ENCODE measurements at regions not wholly inside any gene's neighbourhood (a gene's known extent, or its start where the extent isn't known, plus 50 kb on each side); places are given as distances from the start of the nearest gene placed in this dataset.
A peak's percentile ranks its signal among the peaks of the same experiment; 100 is the strongest.

- no peak overlapping the region for H2AFZ ChIP-seq (ENCODE audit: low read depth, low read length)
- no peaks in the 10 kb centered on the region for H3K79me2 ChIP-seq (ENCODE audit: low read length)
- no peaks in the 10 kb centered on the region for H3K36me3 ChIP-seq (replicated peaks; ENCODE audit: low read depth, low read length)
- H3K9ac ChIP-seq (ENCODE audit: low read length), result 0 out of 2 replicates have a peak overlapping the region, but pooled peaks have one; percentile 0
- H4K20me1 ChIP-seq (ENCODE audit: insufficient read depth, low read length), result no peaks in the 10 kb centered on the region
- peak overlapping the region; percentile 12; the same call in 1 of the 2 replicates for H3K27ac ChIP-seq (ENCODE audit: low read length)
- H3K4me2 ChIP-seq (ENCODE audit: low read length), result peak overlapping the region; percentile 50; the same call in 1 of the 2 replicates
- peaks cover 3% of the 10 kb centered on the region; the same call in 1 of the 2 replicates for H3K27me3 ChIP-seq (ENCODE audit: low read depth, low read length)
- TF ChIP-seq EZH2phosphoT487 (IDR thresholded peaks at IDR 0.05; ENCODE audit: low read depth), result no peak
- TF ChIP-seq, protein P1, sequence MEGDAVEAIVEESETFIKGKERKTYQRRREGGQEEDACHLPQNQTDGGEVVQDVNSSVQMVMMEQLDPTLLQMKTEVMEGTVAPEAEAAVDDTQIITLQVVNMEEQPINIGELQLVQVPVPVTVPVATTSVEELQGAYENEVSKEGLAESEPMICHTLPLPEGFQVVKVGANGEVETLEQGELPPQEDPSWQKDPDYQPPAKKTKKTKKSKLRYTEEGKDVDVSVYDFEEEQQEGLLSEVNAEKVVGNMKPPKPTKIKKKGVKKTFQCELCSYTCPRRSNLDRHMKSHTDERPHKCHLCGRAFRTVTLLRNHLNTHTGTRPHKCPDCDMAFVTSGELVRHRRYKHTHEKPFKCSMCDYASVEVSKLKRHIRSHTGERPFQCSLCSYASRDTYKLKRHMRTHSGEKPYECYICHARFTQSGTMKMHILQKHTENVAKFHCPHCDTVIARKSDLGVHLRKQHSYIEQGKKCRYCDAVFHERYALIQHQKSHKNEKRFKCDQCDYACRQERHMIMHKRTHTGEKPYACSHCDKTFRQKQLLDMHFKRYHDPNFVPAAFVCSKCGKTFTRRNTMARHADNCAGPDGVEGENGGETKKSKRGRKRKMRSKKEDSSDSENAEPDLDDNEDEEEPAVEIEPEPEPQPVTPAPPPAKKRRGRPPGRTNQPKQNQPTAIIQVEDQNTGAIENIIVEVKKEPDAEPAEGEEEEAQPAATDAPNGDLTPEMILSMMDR (IDR thresholded peaks at IDR 0.05; ENCODE audit: low read depth, low read length), result peak; percentile 27
- peaks cover 53% of the 10 kb centered on the region for H3K4me1 ChIP-seq (ENCODE audit: low read length)
- H3K4me3 ChIP-seq (ENCODE audit: low read length), result no peak overlapping the region
- H3K9me3 ChIP-seq (ENCODE audit: insufficient read depth, low read length), result no peaks in the 10 kb centered on the region
Observed at GRCh38 chr9:22214021-22214420, 204.9 kb upstream of the CDKN2B start.

DNA sequence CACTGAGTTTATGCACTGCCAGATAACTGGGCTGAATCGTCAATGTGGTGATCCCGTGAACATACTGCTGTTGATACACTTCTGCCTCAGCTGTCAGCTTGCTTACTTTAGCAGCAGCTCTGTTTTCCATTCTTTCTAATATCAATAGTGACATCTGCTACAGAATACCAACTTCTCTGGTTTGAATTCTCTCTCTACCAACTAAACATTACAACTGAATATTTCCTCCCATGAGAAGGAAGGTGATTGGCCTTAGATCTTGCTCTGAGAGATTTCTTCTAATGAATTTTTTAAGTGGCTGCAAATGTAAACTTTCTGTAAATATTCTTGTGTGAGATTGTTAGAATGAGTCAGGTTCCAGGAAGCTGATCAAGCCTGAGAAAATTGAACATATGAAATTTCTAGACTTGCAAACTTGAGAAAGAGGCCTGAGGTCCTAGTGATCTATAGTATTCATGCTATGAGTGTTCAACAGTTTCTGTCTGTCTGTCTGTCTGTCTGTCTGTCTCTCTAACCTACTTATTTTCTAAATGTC is 205.5 kb upstream of the CDKN2B start:
- Histone ChIP-seq H3K4me2 (ENCODE audit: low read length) (peak overlapping the region; percentile 50), H3K9me3 (ENCODE audit: insufficient read depth, low read length) (no peaks in the 10 kb centered on the region), H3K36me3 (replicated peaks; ENCODE audit: low read depth, low read length) (no peaks in the 10 kb centered on the region), H3K4me3 (ENCODE audit: low read length) (no peak overlapping the region), H3K27me3 (ENCODE audit: low read depth, low read length) (peaks cover 3% of the 10 kb centered on the region; the same call in 1 of the 2 replicates), H3K4me1 (ENCODE audit: low read length) (peaks cover 48% of the 10 kb centered on the region), H3K79me2 (ENCODE audit: low read length) (no peaks in the 10 kb centered on the region), H3K9ac (ENCODE audit: low read length) (0 out of 2 replicates have a peak overlapping the region, but pooled peaks have one; percentile 0), H4K20me1 (ENCODE audit: insufficient read depth, low read length) (no peaks in the 10 kb centered on the region), H3K27ac (ENCODE audit: low read length) (peak overlapping the region; percentile 12; the same call in 1 of the 2 replicates), H2AFZ (ENCODE audit: low read depth, low read length) (no peak overlapping the region)
- TF ChIP-seq, protein P1 (IDR thresholded peaks at IDR 0.05; ENCODE audit: low read depth, low read length), result no peak
- no peak for TF ChIP-seq EZH2phosphoT487 (IDR thresholded peaks at IDR 0.05; ENCODE audit: low read depth)

DNA sequence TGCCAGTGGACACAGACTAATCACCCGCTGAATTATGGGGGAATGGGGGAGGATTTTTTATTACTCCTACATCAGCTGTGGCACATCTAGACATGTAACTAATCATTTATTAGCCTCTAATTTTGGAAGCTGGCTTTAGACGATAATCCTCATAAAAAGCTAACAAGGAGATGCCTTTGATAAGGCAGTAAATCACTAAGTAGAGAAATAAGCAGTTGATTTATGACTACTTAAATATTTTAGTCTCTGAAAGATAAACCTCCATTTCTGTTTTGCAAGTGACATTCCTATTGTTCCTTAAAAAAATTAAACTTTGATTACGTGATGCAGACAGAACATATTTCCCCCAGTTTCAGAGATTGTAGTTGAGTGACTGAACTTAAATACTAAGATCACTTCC is 206.4 kb upstream of the CDKN2B start:
- Histone ChIP-seq H3K9ac (ENCODE audit: low read length) (no peak overlapping the region), H3K36me3 (replicated peaks; ENCODE audit: low read depth, low read length) (no peaks in the 10 kb centered on the region), H4K20me1 (ENCODE audit: insufficient read depth, low read length) (no peaks in the 10 kb centered on the region), H3K4me3 (ENCODE audit: low read length) (no peak overlapping the region), H3K4me1 (ENCODE audit: low read length) (peaks cover 38% of the 10 kb centered on the region), H2AFZ (ENCODE audit: low read depth, low read length) (no peak overlapping the region), H3K9me3 (ENCODE audit: insufficient read depth, low read length) (no peaks in the 10 kb centered on the region), H3K79me2 (ENCODE audit: low read length) (no peaks in the 10 kb centered on the region), H3K27ac (ENCODE audit: low read length) (no peak overlapping the region), H3K4me2 (ENCODE audit: low read length) (no peak overlapping the region), H3K27me3 (ENCODE audit: low read depth, low read length) (peaks cover 3% of the 10 kb centered on the region; the same call in 1 of the 2 replicates)
- TF ChIP-seq, protein P1 (IDR thresholded peaks at IDR 0.05; ENCODE audit: low read depth, low read length), result no peak

DNA sequence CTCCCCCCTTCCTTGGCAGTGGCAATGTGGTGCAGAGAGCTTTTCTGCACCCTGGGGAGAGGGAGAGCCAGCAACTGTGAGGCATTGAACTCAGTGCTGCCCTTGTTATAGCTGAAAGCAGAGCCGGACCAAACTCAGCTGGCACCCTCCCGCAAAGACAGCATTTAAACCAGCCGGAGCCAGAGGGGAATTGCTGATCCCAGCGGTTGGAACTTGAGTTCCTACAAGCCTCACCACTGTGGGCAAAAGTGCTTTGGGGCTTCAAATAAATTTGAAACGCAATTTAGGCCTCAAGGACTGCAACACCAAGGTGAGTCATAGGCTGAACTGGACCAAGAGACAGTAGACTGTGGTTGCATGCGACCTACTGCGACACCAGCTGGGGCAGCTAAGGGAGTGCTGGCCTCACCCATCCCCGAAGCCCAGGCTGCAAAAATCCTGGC is 207.6 kb upstream of the CDKN2B start:
- H3K9me3 ChIP-seq (ENCODE audit: insufficient read depth, low read length), result no peaks in the 10 kb centered on the region
- no peak overlapping the region for H3K27ac ChIP-seq (ENCODE audit: low read length)
- H3K36me3 ChIP-seq (replicated peaks; ENCODE audit: low read depth, low read length), result no peaks in the 10 kb centered on the region
- peaks cover 34% of the 10 kb centered on the region for H3K4me1 ChIP-seq (ENCODE audit: low read length)
- no peak for TF ChIP-seq EZH2phosphoT487 (IDR thresholded peaks at IDR 0.05; ENCODE audit: low read depth)
- TF ChIP-seq, protein P1 (IDR thresholded peaks at IDR 0.05; ENCODE audit: low read depth, low read length), result no peak
- H3K79me2 ChIP-seq (ENCODE audit: low read length), result no peaks in the 10 kb centered on the region
- H3K27me3 ChIP-seq (ENCODE audit: low read depth, low read length), result peaks cover 3% of the 10 kb centered on the region; the same call in 1 of the 2 replicates
- H3K4me3 ChIP-seq (ENCODE audit: low read length), result no peak overlapping the region
- no peak overlapping the region for H3K9ac ChIP-seq (ENCODE audit: low read length)
- no peak overlapping the region for H3K4me2 ChIP-seq (ENCODE audit: low read length)
- H4K20me1 ChIP-seq (ENCODE audit: insufficient read depth, low read length), result no peaks in the 10 kb centered on the region
- no peak overlapping the region for H2AFZ ChIP-seq (ENCODE audit: low read depth, low read length)

Measured in OCI-LY3 (cell line).